Activated T-cell treated with anti-CD3 and anti-CD28 coated beads for 48 hours (primary cell): ENCODE measurements at regions not wholly inside any gene's neighbourhood (a gene's known extent, or its start where the extent isn't known, plus 50 kb on each side); places are given as distances from the start of the nearest gene placed in this dataset.

Experiments used
- DNase-seq: peaks from one replicate; pipeline ENCODE4 v3.0.0-alpha.2; 2020; ENCODE audit warnings: low read depth

DNA sequence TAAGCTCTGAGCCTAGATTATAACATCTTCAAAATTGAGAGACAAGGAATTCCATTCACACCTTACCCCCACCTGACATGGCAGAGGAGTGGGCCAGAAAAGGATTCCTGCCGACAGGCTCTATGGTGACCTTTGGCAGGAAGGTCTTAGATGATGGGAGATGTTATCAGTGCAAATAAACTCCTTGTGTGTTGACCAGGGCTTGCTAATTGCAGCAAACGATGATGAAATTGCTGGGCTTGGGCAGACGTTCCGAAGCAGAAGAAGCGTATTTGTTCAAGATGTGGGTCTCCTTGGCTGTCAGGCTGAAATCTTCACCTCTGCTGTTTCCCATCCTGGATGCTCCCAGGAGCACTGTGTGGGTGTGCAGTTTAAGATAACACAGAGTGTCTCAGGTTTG lies 183.7 kb upstream of the CADM1 start:
- no peak for DNase-seq

DNA sequence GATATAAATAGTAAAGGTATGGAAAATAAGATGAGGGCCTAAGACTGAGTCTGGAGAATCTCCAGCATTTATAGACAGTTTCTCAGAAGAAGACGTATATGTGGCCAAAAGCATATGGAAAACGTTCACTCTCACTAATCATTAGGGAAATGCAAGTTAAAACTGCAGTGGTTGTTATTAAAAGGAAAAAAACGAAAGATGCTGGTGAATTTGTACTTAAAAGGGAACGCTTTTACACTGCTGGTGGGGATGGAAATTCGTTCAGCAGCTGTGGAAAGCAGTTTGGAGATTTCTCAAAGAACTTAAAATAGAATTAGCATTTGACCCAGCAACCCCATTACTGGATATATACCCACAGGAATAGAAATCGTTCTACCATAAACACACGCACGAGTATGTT lies 180.5 kb upstream of the CADM1 start:
- DNase-seq = no peak

DNA sequence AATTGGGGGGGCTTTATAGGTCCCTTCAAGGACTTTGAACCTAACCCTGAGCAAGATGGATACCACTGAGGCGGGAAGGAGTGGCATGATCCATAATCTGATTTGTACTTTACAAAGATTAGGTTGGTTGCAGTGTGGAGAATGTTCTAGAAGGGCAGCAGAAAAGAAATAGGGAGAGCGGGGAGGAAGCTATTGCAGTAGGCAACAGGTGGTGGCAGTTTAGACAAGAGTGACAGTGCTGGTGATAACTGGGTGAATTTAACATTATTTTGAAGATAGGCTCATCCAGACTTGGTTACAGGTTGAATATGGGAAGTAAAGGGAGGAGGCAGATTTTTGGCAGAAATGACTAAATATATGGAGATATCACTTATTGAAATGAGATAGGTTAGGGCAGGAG lies 179.9 kb upstream of the CADM1 start:
- DNase-seq = no peak

DNA sequence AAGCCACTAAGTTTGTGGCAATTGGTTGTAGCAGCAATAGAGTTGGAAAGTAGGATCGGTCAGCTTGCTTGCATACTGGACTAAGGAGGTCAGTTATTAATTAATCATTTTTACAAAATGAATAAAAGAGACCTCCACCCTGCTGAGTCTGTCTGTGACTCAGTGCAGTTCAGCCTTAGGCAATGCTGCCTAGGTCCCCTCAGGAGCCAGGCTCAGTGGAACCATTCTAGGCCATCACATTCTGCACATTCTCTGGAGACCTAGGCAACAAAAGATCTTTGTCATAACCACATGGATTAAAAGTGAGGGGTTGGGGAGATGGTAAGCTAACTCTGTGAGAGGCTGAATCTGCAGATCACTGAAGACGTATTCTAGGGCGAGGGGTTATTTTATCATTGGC lies 178.7 kb upstream of the CADM1 start:
- DNase-seq = no peak

DNA sequence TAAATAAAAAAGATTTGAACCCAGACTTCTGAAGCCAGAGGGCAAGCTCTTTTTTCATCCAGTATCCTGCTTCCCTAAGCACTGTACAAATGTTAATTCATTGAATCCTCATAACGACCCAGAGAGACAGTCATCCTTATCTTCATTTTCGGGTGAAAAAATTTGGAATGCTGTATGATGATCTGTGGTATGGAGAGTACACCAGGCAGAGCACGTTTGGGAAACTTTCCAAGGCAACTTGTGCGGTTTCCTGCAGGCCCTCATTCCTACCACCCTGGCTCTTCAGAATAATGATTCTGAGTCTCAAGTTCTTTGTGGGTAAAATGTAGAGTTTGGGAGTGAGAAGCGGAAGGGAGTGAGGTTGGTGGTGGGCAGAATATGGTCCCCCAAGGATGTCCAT lies 177.9 kb upstream of the CADM1 start:
- no peak for DNase-seq

DNA sequence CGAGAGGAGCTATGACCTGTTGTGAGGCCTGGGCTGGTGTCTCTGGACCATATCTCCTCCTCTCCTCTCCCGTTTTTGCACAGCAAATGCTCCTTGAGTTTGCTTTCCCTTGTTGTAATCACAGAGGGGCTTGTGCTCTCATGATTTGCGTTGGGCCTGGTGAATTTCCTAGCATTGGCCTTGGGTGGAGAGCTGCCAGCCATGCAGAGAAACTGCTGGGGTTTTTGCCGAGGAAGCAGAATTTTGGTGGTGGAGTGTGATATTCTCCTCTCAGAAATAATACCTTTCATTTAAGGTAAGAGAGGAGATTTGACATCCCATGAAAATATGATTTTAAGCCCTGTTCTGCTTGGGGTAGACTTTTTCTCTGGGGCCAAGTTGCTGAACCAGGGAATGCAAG lies 175.7 kb upstream of the CADM1 start:
- no peak for DNase-seq

DNA sequence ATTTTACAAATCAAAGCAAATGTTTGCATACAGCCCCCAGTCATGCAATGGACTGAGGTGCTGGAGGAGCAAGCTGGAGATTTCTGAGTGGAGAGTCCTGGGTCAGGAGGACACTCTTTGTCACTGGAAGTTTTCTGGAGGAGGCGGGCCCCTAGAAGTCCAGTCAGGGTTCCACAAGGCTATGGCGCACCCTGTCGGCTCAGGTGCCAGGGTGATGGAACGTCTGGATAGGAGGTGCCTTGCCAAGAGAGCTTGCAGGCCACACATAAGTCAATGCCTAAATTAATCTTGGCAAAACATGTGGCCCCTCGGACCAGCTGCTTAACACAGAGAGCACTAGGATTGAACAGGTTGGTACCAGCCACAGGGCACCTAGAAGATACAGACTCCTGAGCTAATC lies 174.7 kb upstream of the CADM1 start:
- no peak for DNase-seq

DNA sequence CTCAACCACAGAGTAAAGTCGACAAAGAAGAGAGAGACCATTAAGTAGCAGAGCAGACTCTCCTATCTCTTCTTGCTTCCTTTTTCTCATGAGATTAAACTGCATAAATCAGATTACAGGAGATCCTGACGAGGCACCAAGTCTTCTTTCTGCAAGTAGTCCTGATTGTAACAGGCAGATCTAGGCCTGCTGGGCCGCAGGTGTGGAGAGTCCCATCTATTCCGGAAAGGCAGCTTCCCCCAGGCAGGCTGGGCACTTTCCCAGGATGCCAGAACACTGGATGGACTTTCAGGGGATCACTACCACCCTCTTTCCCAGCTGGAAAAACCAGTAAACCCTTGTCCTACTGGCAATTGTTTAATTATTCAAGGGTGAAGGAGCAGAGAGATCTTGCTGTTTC lies 173.0 kb upstream of the CADM1 start:
- no peak for DNase-seq

DNA sequence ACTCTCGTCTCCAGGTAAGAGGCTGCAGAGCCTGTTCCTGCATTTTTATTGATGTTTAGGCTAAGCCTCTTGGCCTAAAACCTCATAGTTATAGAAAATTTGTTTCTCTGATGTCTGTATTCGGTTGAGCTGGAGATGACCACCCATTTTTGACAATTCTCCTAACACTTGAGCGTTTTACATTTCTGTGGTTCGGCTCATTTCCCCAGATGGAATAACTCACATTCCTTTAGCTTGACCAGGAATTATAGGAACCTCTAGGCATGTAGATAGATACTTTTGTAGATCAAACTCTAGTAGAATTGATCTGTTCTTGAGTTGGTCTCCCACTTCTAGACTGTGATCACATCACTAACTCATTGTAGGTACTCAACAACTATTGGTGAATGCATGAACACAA lies 172.6 kb upstream of the CADM1 start:
- no peak for DNase-seq

DNA sequence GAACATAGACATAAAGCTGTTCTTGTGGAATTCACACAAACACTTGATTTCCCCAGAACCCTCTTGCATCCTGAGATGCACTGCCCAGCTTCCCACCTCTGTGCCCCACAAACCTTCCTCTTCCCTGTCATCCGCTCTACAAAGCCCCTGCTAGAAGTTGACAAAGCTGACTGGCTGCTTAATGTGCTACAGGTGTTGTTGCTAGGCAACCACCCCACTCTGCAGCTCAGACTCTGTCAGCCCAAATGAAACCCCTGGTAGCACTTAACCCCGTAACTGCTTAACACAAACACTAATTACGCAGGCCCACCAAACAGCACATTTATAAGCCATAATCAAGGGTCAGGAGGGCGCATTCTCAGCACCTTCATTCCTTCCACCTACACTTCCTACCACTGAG lies 172.0 kb upstream of the CADM1 start:
- DNase-seq = no peak

DNA sequence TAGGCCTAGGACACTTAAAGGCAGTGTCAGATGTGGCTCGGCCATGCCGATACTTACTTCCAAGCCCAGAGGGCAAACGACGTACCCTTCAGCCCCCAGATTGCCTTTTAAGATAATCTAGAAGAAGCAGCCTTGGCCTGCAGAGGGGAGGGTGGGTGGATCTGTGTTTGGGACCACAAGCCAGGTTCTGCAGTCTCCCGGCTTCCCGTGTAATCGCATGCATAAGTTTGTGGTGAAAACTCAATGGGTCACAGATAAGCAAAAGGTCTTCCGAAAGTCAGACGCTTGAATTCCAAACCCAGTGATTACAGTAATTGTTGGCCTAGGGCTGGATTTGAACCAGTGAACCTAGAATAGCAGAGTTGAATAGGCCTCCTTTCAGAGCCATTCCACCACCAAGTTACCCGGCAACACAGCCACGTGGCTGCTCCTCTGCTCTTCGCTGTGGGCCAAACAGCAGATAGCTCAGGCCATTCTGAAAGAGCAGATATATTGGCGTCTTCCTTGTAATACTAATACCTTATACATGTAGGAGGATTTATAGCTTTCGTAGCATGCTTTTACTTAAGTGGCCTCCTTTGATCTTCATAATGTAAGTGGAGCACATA lies 170.8 kb upstream of the CADM1 start:
- no peak for DNase-seq

DNA sequence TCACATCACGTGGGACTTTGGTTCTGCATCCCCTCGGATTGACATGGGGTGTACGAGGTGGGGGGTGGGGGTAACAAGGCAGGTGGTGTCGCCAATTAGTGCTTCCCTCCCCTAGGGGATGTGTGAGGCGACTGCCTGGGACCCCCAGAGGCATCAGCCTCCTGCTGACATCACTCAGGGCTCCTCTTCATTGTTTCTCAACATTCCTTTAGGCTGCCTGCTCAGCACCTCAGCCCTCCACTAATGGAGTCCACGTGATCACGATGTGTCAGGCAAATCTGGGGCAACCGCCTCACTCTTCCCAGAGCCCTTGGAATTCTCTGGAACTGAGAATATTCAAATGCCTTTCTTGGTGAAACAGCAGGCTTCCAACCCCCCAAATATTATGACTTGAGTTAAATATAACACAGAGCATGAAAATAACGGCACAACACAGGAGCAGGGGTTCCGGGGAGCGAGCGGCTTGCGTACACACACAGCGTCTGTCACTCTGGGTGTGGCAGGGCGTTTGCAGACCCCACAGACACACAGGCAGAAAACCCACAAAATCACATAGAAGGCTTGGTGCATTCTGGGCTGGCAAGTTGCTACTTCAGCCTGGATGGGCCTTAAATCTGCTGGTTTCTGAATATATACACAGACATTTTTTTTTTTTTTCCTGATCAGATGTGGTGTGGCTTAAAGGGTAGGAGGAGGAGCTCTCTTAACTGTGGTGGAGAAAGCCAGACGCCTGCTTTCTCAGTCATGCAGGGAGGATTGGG lies 170.1 kb upstream of the CADM1 start:
- no peak for DNase-seq

DNA sequence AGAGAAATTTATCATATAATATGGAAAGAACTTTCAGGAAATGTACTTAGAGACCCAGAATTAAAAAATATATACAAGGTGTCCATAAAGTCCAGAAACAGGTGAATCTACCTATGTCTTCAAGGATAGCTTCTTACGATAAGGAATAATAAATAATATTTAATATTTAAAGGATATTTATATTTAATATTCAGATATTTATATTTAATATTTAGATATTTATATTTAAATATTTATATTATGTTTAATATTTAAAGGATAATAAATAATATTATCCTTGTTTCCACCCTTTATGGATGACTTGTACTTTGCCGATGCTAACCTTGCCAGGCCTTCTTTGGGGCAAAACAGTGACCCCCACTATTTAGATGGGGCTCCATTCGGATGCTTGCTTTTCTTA lies 169.5 kb upstream of the CADM1 start:
- DNase-seq = no peak

DNA sequence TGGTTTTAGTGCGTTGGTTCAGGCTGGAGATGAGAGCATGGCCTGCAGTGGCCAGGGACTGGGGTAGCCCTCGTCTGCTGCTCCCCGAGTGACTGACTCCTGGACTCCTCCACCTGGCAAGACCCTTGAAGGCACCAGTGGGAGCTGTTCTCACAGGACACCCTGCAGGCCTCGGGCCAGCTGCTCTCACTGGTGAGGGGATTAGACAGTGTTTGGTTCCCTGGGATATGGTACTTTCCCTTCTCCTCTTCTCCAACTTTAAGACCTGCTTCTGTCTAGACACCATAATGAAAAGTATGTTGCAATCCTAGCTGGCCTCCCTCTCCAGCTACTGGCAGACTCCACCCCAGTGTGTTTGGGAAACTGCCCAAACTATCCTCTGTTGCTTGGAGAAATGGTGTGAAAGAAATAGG lies 168.8 kb upstream of the CADM1 start:
- DNase-seq = no peak

DNA sequence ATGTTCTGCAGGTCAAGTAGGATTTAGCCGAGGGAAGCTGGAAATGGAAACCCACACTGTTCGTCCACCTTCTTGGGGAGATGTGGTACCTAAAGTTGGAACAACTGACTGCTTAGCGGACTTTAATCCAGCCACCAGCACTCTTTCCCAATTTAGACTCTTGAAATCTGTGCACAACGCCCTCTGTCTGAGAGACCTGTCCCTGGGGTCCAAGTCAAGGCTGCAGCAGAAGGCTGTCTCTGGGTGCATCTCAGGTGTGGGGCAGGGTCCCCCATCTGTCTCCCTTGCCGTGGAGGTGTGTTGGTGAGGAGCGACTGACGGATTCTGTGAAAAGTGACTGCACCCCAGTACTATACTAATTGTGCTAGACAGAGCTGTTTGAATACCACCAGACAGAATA lies 168.2 kb upstream of the CADM1 start:
- no peak for DNase-seq

DNA sequence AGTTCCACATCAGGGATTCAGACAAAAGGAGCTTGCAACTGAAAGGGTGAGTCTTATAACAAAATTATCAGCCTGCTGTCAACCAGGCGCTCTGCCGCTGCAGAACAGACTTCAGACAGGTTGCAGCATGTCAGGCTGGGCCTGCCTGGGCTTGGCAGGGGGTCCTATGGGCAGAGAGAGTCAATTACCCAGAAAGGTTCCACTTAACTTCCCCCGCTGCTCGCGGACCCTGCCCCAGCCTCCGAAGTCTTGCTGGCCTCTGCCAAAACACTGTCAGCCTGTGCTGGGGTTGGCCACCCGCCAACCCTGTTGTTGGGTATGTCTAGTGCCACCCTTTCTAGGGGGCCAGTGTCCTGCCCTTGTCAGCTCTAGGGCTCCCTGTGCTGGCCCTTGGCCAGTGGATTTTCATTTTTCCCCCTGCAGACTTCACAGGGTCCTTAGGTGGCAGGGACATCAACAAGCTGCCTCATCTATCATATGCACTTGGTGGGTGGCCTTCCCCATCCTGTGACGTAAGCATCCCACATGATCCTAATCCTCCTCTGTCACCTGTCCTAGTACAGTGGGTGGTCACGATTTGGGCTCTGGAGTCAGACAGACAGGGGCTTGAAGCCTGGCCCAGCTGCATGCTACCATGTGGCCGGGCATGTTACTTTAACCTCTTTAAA lies 166.5 kb upstream of the CADM1 start:
- no peak for DNase-seq

DNA sequence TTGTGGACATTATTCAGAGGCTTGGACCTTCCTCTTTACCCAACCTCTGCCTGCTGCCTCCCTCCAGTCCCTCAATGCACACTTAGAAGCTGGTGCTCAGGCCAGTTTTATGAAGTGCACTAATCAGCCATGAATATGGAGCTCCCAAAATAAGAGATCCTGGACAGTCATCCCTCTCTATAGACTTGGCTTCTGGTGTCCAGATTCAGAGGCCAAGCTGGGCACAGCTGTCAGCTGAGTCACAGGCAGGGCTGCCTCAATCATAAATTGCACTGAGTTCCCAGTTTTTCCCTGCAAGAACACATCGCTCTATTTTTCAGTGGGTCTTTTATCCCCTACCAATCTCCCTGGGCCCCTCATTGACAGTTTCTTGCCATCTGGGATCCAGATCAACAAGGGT lies 161.7 kb upstream of the CADM1 start:
- no peak for DNase-seq

DNA sequence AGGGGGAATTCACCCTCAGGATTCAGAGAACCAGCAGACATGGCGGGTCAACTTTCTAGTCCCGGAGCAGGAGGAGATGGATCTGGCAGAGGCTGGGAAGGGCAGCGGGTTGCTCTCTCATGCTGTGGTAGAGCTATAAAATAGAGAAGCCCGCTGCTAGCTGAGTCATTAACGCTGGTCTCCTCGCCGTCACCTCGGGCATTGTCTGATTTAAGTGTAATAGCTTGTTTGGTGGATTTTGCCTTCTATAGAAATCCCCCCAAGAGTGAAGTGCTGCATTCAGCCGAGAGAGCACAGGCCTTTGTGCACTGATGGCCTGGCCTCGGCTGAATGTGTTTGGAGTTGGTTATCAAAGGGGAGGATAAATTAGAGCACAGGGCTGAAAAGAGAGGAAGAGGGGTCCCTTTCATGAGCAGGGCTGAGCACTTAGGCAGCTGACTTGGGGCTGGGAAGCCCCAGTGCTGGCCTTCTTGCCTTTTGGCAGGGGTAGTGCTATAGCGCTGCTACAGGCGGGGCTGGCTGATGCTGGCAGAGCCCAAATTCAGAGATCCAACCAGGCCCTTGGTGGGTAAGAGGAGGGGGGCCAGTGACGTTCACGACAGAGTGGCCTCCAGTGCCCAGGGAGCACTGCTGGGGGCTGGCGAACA lies 161.1 kb upstream of the CADM1 start:
- no peak for DNase-seq

DNA sequence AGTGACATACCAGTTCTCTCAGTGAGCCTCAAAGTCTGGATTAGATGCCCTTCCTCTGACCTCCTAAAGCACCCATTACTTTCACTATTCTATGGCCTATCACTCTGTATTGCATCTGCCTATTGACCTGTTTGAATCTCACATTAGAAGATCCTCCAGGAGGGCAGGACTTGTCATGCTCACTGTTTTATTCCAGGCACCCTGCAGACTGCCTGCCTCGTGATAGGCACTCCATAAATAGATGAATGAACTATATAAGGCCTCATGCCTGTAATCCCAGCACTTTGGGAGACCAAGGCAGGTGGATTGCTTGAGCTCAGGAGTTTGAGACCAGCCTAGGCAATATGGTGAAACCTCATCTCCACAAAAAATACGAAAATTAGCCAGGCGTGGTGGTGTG lies 160.1 kb upstream of the CADM1 start:
- no peak for DNase-seq

DNA sequence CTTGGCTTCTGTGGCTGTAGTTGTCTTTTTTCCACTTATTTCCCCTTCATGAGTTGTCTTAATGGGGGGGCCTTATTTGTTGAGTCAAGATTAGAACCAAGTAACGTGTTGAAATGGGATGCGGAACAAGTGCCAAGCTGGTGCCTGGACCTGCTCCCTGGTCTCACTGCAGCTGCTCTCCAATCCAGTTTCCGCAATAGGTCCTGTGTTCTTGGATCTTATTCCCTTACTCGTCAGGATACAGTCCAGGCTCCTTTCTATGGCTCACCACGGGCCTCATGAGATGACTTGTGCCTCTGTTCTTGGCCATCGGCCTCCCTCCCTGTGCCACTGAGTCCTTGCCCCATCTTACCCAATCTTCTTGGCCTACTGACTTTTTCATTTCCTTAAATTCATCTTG lies 159.6 kb upstream of the CADM1 start:
- no peak for DNase-seq

DNA sequence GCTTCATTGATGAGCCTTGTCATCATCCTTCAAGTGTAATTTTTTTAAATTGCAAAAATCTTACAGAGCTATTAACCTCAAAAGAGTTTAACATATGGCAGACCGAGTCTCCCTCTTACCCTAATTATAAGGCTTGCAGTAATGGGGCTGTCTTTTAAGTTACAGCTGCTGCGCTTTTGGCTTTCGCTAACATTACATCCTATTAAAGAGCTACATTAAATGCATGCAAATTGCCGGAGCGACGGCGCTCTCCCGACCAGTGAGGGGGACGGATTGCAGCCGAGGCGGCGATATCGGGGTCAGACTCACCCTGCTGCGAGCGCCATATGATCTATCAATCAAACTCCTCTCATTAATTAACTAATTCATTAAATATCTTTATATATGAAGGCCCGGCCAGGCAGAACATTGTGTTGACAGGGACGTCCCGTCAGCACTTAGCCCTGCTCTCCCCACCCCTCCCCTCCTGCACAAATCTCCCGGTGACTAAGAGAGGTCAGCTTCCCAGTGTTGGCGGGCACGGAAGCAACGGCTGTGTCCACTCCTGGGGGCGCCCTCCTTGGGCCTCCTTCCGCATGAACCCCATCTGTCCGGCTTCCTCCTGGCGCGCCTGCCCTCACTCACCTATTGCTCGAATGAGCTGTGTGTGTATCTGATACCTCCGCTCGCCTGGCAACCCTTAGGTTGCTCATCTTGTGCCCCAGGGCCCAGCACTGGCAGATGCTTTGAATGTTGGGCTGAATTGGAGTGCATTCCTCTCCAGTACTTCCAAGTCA lies 156.0 kb upstream of the CADM1 start:
- DNase-seq = no peak
